Endodermal cell (in vitro differentiated cells): ENCODE measurements at regions not wholly inside any gene's neighbourhood (a gene's known extent, or its start where the extent isn't known, plus 50 kb on each side); places are given as distances from the start of the nearest gene placed in this dataset.

Experiments used
- DNase-seq: peaks from one replicate; pipeline ENCODE4 v3.0.0-alpha.2; 2017
- H3K27ac ChIP-seq: 2 replicates; pipeline ENCODE4 v1.5.1; 2013; ENCODE audit warnings: mild to moderate bottlenecking, low read depth, low read length, moderate library complexity
- H3K27me3 ChIP-seq: 2 replicates; pipeline ENCODE4 v1.6.1; 2013; ENCODE audit warnings: mild to moderate bottlenecking, low read length, moderate library complexity; ENCODE audit not compliant: insufficient read depth, control insufficient read depth, poor library complexity, severe bottlenecking
- H3K36me3 ChIP-seq: 2 replicates; pipeline ENCODE4 v1.7.0; 2013; ENCODE audit warnings: mild to moderate bottlenecking, low read length, moderate library complexity; ENCODE audit not compliant: control insufficient read depth, insufficient read depth
- H3K4me1 ChIP-seq: one replicate; pipeline ENCODE4 v1.7.0; 2013; ENCODE audit warnings: low read length; ENCODE audit not compliant: control insufficient read depth, insufficient read depth
- H3K4me3 ChIP-seq: 2 replicates; pipeline ENCODE4 v1.5.1; 2013; ENCODE audit warnings: mild to moderate bottlenecking, low read length, moderate library complexity
- H3K9ac ChIP-seq: 2 replicates; pipeline ENCODE4 v1.6.1; 2013; ENCODE audit warnings: mild to moderate bottlenecking, low read length, moderate library complexity; ENCODE audit not compliant: poor library complexity, severe bottlenecking; ENCODE audit errors: extremely low read depth
- H3K9me3 ChIP-seq: 2 replicates; pipeline ENCODE4 v1.6.1; 2013; ENCODE audit warnings: mild to moderate bottlenecking, low read length, moderate library complexity; ENCODE audit not compliant: control insufficient read depth
- H3K27ac Mint-ChIP-seq: 2 replicates; pipeline ENCODE4 v1.8.0; 2020; ENCODE audit warnings: mixed read lengths
- H3K27me3 Mint-ChIP-seq: 2 replicates; pipeline ENCODE4 v1.8.0; 2021; ENCODE audit warnings: mild to moderate bottlenecking, mixed read lengths; ENCODE audit not compliant: insufficient read depth
- H3K36me3 Mint-ChIP-seq: 2 replicates; pipeline ENCODE4 v1.8.0; 2020; ENCODE audit warnings: low read depth, mixed read lengths
- H3K4me1 Mint-ChIP-seq: 2 replicates; pipeline ENCODE4 v1.8.0; 2020; ENCODE audit warnings: mixed read lengths
- H3K4me3 Mint-ChIP-seq: 2 replicates; pipeline ENCODE4 v1.8.0; 2020; ENCODE audit warnings: mild to moderate bottlenecking, moderate library complexity, mixed read lengths
- H3K9me3 Mint-ChIP-seq: 2 replicates; pipeline ENCODE4 v1.8.0; 2020; ENCODE audit warnings: mild to moderate bottlenecking, mixed read lengths
- WGBS, 2 experiments: methylation state at CpG; one replicate each; pipeline versions ENCODE4 v1.1.5 to v1.1.7; 2013; ENCODE audit warnings: missing lambda C conversion rate in 2 of 2, mixed read lengths in 1 of 2; ENCODE audit not compliant: insufficient coverage in 1 of 2, insufficient read length in 1 of 2; 5-methylcytosine and 5-hydroxymethylcytosine counted together
- TF ChIP-seq, protein P1 (sequence below): fragments of 200-600 bp; sonication (generic); conservative IDR thresholded peaks from 2 replicates; pipeline ENCODE4 v1.5.0; 2021; ENCODE audit warnings: antibody characterized with exemption, mild to moderate bottlenecking

DNA sequence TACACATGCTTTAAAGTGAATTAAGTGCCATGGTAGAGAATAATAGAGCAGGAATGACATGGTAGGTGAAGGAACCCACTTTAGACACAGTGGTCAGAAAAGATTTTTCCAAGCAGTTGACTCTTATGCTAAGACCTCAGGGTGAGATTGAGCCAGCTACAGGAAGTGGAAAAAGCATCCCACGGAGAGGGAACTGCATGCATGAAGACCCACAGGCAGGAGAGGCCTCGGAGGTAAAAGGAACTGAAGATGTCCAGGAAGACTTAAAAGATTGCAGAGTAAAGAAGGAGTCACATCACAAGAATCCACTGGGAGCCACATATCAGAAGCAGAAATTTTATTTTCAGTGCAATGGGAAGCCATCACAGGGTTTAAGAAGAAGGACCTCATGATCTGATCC is 499.2 kb upstream of the FAM98A start:
- H3K9me3 Mint-ChIP-seq = no peaks in the 10 kb centered on the region
- no peaks in the 10 kb centered on the region for H3K36me3 Mint-ChIP-seq
- H3K27me3 Mint-ChIP-seq = no peaks in the 10 kb centered on the region
- no peak overlapping the region for H3K4me3 ChIP-seq
- H3K36me3 ChIP-seq = no peaks in the 10 kb centered on the region
- TF ChIP-seq, protein P1, sequence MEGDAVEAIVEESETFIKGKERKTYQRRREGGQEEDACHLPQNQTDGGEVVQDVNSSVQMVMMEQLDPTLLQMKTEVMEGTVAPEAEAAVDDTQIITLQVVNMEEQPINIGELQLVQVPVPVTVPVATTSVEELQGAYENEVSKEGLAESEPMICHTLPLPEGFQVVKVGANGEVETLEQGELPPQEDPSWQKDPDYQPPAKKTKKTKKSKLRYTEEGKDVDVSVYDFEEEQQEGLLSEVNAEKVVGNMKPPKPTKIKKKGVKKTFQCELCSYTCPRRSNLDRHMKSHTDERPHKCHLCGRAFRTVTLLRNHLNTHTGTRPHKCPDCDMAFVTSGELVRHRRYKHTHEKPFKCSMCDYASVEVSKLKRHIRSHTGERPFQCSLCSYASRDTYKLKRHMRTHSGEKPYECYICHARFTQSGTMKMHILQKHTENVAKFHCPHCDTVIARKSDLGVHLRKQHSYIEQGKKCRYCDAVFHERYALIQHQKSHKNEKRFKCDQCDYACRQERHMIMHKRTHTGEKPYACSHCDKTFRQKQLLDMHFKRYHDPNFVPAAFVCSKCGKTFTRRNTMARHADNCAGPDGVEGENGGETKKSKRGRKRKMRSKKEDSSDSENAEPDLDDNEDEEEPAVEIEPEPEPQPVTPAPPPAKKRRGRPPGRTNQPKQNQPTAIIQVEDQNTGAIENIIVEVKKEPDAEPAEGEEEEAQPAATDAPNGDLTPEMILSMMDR = no peak
- no peak overlapping the region for H3K27ac Mint-ChIP-seq
- H3K27me3 ChIP-seq = no peaks in the 10 kb centered on the region
- H3K9ac ChIP-seq = no peak overlapping the region
- no peak for DNase-seq
- WGBS, 2 experiments = 85 to 92% methylated on average over 2 of the region's 2 CpGs
- H3K4me3 Mint-ChIP-seq = no peak overlapping the region
- H3K4me1 ChIP-seq = peaks cover 8% of the 10 kb centered on the region
- H3K4me1 Mint-ChIP-seq = peaks cover 21% of the 10 kb centered on the region
- no peak overlapping the region for H3K27ac ChIP-seq
- H3K9me3 ChIP-seq = no peaks in the 10 kb centered on the region

- no peaks in the 10 kb centered on the region for H3K36me3 ChIP-seq
- H3K27ac ChIP-seq = no peak overlapping the region
- peak; percentile 83 for DNase-seq
- no peaks in the 10 kb centered on the region for H3K27me3 Mint-ChIP-seq
- no peak overlapping the region for H3K9ac ChIP-seq
- no peaks in the 10 kb centered on the region for H3K27me3 ChIP-seq
- no peaks in the 10 kb centered on the region for H3K9me3 Mint-ChIP-seq
- WGBS, 2 experiments = 50 to 59% methylated on average over 2 to 3 of the region's 3 CpGs
- no peaks in the 10 kb centered on the region for H3K36me3 Mint-ChIP-seq
- H3K4me3 Mint-ChIP-seq = no peak overlapping the region
- H3K9me3 ChIP-seq = no peaks in the 10 kb centered on the region
- H3K4me3 ChIP-seq = no peak overlapping the region
- TF ChIP-seq, protein P1 = peak; percentile 87
- H3K4me1 Mint-ChIP-seq = peaks cover 21% of the 10 kb centered on the region
- no peak overlapping the region for H3K27ac Mint-ChIP-seq
- H3K4me1 ChIP-seq = peaks cover 8% of the 10 kb centered on the region
These were observed 497.6 kb upstream of the FAM98A start for GRCh38 chr2:34096562-34097171.

DNA sequence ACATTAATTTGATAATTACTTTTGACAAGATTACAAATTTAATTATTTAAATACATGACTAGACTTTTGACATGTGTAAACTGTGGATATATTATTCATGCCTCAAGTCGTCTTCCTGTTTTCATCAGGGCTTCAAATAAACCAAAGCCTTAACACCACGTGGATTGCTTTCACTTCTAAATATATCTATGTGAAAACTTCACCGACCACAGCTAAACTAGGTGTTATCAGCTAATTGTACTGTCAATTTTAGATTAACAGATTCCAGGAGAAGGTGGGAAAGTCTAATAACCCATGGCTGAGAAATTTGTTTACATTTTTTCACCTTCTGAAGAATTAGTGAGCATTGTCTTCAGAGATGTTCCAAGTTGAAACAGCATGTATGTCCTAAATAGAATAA is 494.7 kb upstream of the FAM98A start:
- 98% methylated on average over 3 of the region's 3 CpGs; no CpG with 5 or more reads in 1 of the 2 experiments for WGBS, 2 experiments
- Histone ChIP-seq H3K4me1 (no peaks in the 10 kb centered on the region), H3K36me3 (no peaks in the 10 kb centered on the region), H3K27ac (no peak overlapping the region), H3K27me3 (no peaks in the 10 kb centered on the region), H3K9me3 (no peaks in the 10 kb centered on the region), H3K4me3 (no peak overlapping the region), H3K9ac (no peak overlapping the region)
- Mint-ChIP-seq H3K27ac (no peak overlapping the region), H3K27me3 (no peaks in the 10 kb centered on the region), H3K36me3 (no peaks in the 10 kb centered on the region), H3K9me3 (no peaks in the 10 kb centered on the region), H3K4me3 (no peak overlapping the region), H3K4me1 (no peaks in the 10 kb centered on the region)
- no peak for DNase-seq
- TF ChIP-seq, protein P1 = no peak
